H9 (cell line): ENCODE measurements at regions not wholly inside any gene's neighbourhood (a gene's known extent, or its start where the extent isn't known, plus 50 kb on each side); places are given as distances from the start of the nearest gene placed in this dataset.

ENCODE experiments used
- DNase-seq: peaks from one replicate; pipeline ENCODE4 v3.0.0-alpha.2; 2017
- H2AFZ ChIP-seq: one replicate; pipeline ENCODE4 v1.6.1; 2013; ENCODE audit warnings: mild to moderate bottlenecking, low read length, control low read depth, moderate library complexity
- H2AK5ac ChIP-seq: 2 replicates; pipeline ENCODE4 v1.6.1; 2013; ENCODE audit warnings: low read length, control low read depth, mixed read lengths; ENCODE audit not compliant: insufficient read length
- H2BK120ac ChIP-seq: one replicate; pipeline ENCODE4 v1.6.1; 2013; ENCODE audit warnings: low read depth, mild to moderate bottlenecking, low read length, control low read depth, inconsistent platforms; ENCODE audit not compliant: poor library complexity, severe bottlenecking
- H2BK12ac ChIP-seq: 2 replicates; pipeline ENCODE4 v1.6.1; 2013; ENCODE audit warnings: low read length, control low read depth, mixed read lengths, low read depth; ENCODE audit not compliant: insufficient read length
- H2BK15ac ChIP-seq: 2 replicates; pipeline ENCODE4 v1.6.1; 2013; ENCODE audit warnings: low read depth, low read length, control low read depth
- H2BK20ac ChIP-seq: one replicate; pipeline ENCODE4 v1.6.1; 2013; ENCODE audit warnings: low read depth, mild to moderate bottlenecking, low read length, control low read depth, inconsistent platforms; ENCODE audit not compliant: poor library complexity, severe bottlenecking
- H2BK5ac ChIP-seq: 2 replicates; pipeline ENCODE4 v1.6.1; 2013; ENCODE audit warnings: low read length, control low read depth, mixed read lengths; ENCODE audit not compliant: insufficient read length
- H3K14ac ChIP-seq: 2 replicates; pipeline ENCODE4 v1.6.1; 2013; ENCODE audit warnings: low read length, control low read depth; ENCODE audit not compliant: insufficient read depth
- H3K18ac ChIP-seq: 2 replicates; pipeline ENCODE4 v1.6.1; 2013; ENCODE audit warnings: low read depth, mild to moderate bottlenecking, mixed read lengths, low read length, control low read depth; ENCODE audit not compliant: insufficient read length
- H3K23ac ChIP-seq: 2 replicates; pipeline ENCODE4 v1.6.1; 2013; ENCODE audit warnings: low read length, control low read depth, mixed read lengths, low read depth; ENCODE audit not compliant: insufficient read length
- H3K23me2 ChIP-seq: 2 replicates; pipeline ENCODE4 v1.6.1; 2013; ENCODE audit warnings: low read depth, mild to moderate bottlenecking, mixed read lengths, low read length, control low read depth; ENCODE audit not compliant: insufficient read length, poor library complexity, severe bottlenecking
- H3K27ac ChIP-seq: 2 replicates; pipeline ENCODE4 v1.5.1; 2013; ENCODE audit warnings: low read length, control low read depth, mixed read lengths, low read depth; ENCODE audit not compliant: insufficient read length
- H3K27me3 ChIP-seq: 2 replicates; pipeline ENCODE4 v1.6.1; 2013; ENCODE audit warnings: low read length, control low read depth, inconsistent platforms; ENCODE audit not compliant: insufficient read depth
- H3K4ac ChIP-seq: 2 replicates; pipeline ENCODE4 v1.6.1; 2013; ENCODE audit warnings: low read depth, mild to moderate bottlenecking, control low read depth, inconsistent platforms, low read length, moderate library complexity
- H3K4me1 ChIP-seq: 2 replicates; pipeline ENCODE4 v1.6.1; 2013; ENCODE audit warnings: low read length, control low read depth, inconsistent platforms; ENCODE audit not compliant: insufficient read depth
- H3K4me2 ChIP-seq: 2 replicates; pipeline ENCODE4 v1.6.1; 2013; ENCODE audit warnings: low read length, control low read depth, mixed read lengths; ENCODE audit not compliant: insufficient read length, insufficient read depth
- H3K56ac ChIP-seq: 2 replicates; pipeline ENCODE4 v1.6.1; 2013; ENCODE audit warnings: low read depth, mild to moderate bottlenecking, mixed read lengths, low read length, control low read depth; ENCODE audit not compliant: insufficient read length
- H3K79me1 ChIP-seq: 2 replicates; pipeline ENCODE4 v1.6.1; 2013; ENCODE audit warnings: low read depth, mild to moderate bottlenecking, moderate library complexity, low read length, control low read depth, inconsistent platforms; ENCODE audit not compliant: insufficient read depth, poor library complexity, severe bottlenecking
- H3K79me2 ChIP-seq: 2 replicates; pipeline ENCODE4 v1.6.1; 2013; ENCODE audit warnings: low read length, control low read depth, inconsistent platforms; ENCODE audit not compliant: insufficient read depth
- H3K9ac ChIP-seq: 2 replicates; pipeline ENCODE4 v1.6.1; 2013; ENCODE audit warnings: low read length, control low read depth, mixed read lengths; ENCODE audit not compliant: insufficient read length; ENCODE audit errors: extremely low read depth
- H3K9me3 ChIP-seq: one replicate; pipeline ENCODE4 v1.6.1; 2013; ENCODE audit warnings: low read depth, low read length, inconsistent platforms; ENCODE audit not compliant: control insufficient read depth
- H3T11ph ChIP-seq: one replicate; pipeline ENCODE4 v1.6.1; 2013; ENCODE audit warnings: mild to moderate bottlenecking, low read length, control low read depth, inconsistent platforms
- H4K20me1 ChIP-seq: one replicate; pipeline ENCODE4 v1.6.1; 2013; ENCODE audit not compliant: control insufficient read depth, insufficient read length, insufficient read depth
- H4K5ac ChIP-seq: 2 replicates; pipeline ENCODE4 v1.6.1; 2013; ENCODE audit warnings: low read depth, mild to moderate bottlenecking, mixed read lengths, low read length, control low read depth; ENCODE audit not compliant: insufficient read length
- H4K8ac ChIP-seq: replicated peaks from 2 replicates; pipeline ENCODE4 v1.6.1; 2013; ENCODE audit warnings: low read length, control low read depth, mixed read lengths, low read depth; ENCODE audit not compliant: insufficient read length
- H4K91ac ChIP-seq: 2 replicates; pipeline ENCODE4 v1.6.1; 2013; ENCODE audit warnings: low read depth, mild to moderate bottlenecking, moderate library complexity, mixed read lengths, low read length, control low read depth; ENCODE audit not compliant: insufficient read length
- H3K27ac Mint-ChIP-seq, 3 experiments: 2 replicates in 2 of 3; 3 replicates in 1 of 3; pipeline ENCODE4 v1.8.0; 2020 to 2021; ENCODE audit warnings: mixed read lengths in 3 of 3, mild to moderate bottlenecking in 1 of 3, moderate library complexity in 1 of 3
- H3K27me3 Mint-ChIP-seq: 2 replicates; pipeline ENCODE4 v1.8.0; 2021; ENCODE audit warnings: low read depth, mild to moderate bottlenecking, moderate library complexity, mixed read lengths
- H3K36me3 Mint-ChIP-seq, 3 experiments: 2 replicates in 2 of 3; 3 replicates in 1 of 3; pipeline ENCODE4 v1.8.0; 2020 to 2021; ENCODE audit warnings: low read depth in 3 of 3, mixed read lengths in 3 of 3; ENCODE audit not compliant: insufficient read depth in 1 of 3
- H3K4me1 Mint-ChIP-seq, 2 experiments: 2 replicates each; pipeline ENCODE4 v1.8.0; 2020; ENCODE audit warnings: mixed read lengths in 2 of 2
- H3K4me3 Mint-ChIP-seq, 2 experiments: 2 replicates in 1 of 2; 3 replicates in 1 of 2; pipeline ENCODE4 v1.8.0; 2020 to 2021; ENCODE audit warnings: mild to moderate bottlenecking in 2 of 2, mixed read lengths in 2 of 2, moderate library complexity in 1 of 2
- H3K9me3 Mint-ChIP-seq, 2 experiments: 2 replicates in 1 of 2; 3 replicates in 1 of 2; pipeline ENCODE4 v1.8.0; 2020; ENCODE audit warnings: mild to moderate bottlenecking in 2 of 2, mixed read lengths in 2 of 2, moderate library complexity in 1 of 2
- WGBS: extraction: QIAGEN DNeasy Blood & Tissue Kit; methylation state at CpG from one replicate; pipeline ENCODE4 v1.1.7; 2013; ENCODE audit warnings: missing lambda C conversion rate, low lambda C conversion rate, mixed read lengths; ENCODE audit not compliant: insufficient read length; ENCODE audit errors: extremely low coverage; 5-methylcytosine and 5-hydroxymethylcytosine counted together
- TF ChIP-seq, protein P1 (sequence below): fragments of 200-600 bp; sonication (generic); conservative IDR thresholded peaks from 3 replicates; pipeline ENCODE4 v1.8.0; 2021; ENCODE audit warnings: antibody characterized with exemption, mild to moderate bottlenecking

DNA sequence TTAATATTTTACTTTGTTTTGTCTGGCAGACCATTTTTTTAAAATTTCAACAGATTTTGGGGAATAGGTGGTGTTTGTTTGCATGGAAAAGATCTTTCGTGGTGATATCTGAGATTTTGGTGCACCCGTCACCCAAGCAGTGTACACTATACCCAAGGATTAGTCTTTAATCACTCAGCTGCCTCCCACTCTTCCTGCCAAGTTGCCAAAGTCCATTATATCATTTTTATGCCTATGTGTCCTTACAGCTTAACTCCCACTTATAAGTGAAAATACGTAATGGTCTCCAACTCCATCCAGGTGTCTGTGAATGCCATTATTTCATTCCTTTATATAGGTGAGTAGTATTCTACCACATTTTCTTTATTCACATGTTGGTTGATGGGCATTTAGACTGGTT is 281.7 kb upstream of the GK2 start:
- no CpG with 5 or more reads among the region's 3 CpGs for WGBS
- H3K23me2 ChIP-seq = no peaks in the 10 kb centered on the region
- H3K18ac ChIP-seq = no peak overlapping the region
- H2AK5ac ChIP-seq = no peak overlapping the region
- H3K27me3 Mint-ChIP-seq = no peaks in the 10 kb centered on the region
- no peak overlapping the region for H4K8ac ChIP-seq
- H4K91ac ChIP-seq = no peak overlapping the region
- H3K27ac ChIP-seq = no peak overlapping the region
- no peaks in the 10 kb centered on the region for H3K27me3 ChIP-seq
- H3T11ph ChIP-seq = no peak overlapping the region
- TF ChIP-seq, protein P1, sequence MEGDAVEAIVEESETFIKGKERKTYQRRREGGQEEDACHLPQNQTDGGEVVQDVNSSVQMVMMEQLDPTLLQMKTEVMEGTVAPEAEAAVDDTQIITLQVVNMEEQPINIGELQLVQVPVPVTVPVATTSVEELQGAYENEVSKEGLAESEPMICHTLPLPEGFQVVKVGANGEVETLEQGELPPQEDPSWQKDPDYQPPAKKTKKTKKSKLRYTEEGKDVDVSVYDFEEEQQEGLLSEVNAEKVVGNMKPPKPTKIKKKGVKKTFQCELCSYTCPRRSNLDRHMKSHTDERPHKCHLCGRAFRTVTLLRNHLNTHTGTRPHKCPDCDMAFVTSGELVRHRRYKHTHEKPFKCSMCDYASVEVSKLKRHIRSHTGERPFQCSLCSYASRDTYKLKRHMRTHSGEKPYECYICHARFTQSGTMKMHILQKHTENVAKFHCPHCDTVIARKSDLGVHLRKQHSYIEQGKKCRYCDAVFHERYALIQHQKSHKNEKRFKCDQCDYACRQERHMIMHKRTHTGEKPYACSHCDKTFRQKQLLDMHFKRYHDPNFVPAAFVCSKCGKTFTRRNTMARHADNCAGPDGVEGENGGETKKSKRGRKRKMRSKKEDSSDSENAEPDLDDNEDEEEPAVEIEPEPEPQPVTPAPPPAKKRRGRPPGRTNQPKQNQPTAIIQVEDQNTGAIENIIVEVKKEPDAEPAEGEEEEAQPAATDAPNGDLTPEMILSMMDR = no peak
- peaks cover 7 to 9% of the 10 kb centered on the region in 2 experiments for H3K9me3 Mint-ChIP-seq
- no peak overlapping the region for H3K14ac ChIP-seq
- no peak overlapping the region for H4K5ac ChIP-seq
- H2BK12ac ChIP-seq = no peak overlapping the region
- no peak for DNase-seq
- no peak overlapping the region for H3K4me2 ChIP-seq
- H3K79me2 ChIP-seq = no peaks in the 10 kb centered on the region
- no peak overlapping the region for H2AFZ ChIP-seq
- H2BK5ac ChIP-seq = no peak overlapping the region
- H3K23ac ChIP-seq = no peak overlapping the region
- peaks cover 0 to 11% (median 5%) of the 10 kb centered on the region in 3 experiments; a peak in 5 of 7 replicates for H3K36me3 Mint-ChIP-seq
- H3K79me1 ChIP-seq = no peaks in the 10 kb centered on the region
- H4K20me1 ChIP-seq = no peaks in the 10 kb centered on the region
- no peaks in the 10 kb centered on the region for H3K4me1 ChIP-seq
- H3K56ac ChIP-seq = no peak overlapping the region
- H2BK15ac ChIP-seq = no peak overlapping the region
- H2BK20ac ChIP-seq = no peak overlapping the region
- no peak overlapping the region for H3K27ac Mint-ChIP-seq
- H2BK120ac ChIP-seq = no peak overlapping the region
- H3K9me3 ChIP-seq = no peaks in the 10 kb centered on the region
- no peaks in the 10 kb centered on the region for H3K4me1 Mint-ChIP-seq
- no peak overlapping the region for H3K4me3 Mint-ChIP-seq
- H3K9ac ChIP-seq = no peak overlapping the region
- H3K4ac ChIP-seq = no peak overlapping the region
